Activated CD8-positive, alpha-beta memory T cell treated with anti-CD3 and anti-CD28 coated beads, Interleukin-2, amount 50 U/mL, for 4 hours (primary cell): ENCODE measurements at regions not wholly inside any gene's neighbourhood (a gene's known extent, or its start where the extent isn't known, plus 50 kb on each side); places are given as distances from the start of the nearest gene placed in this dataset.

ENCODE experiments used
- DNase-seq: peaks from one replicate; pipeline ENCODE4 v3.0.0-alpha.2; 2020

GRCh38 chr22:27633296-27633871 is 168.2 kb downstream of the MN1 start:
- no peak for DNase-seq

DNA sequence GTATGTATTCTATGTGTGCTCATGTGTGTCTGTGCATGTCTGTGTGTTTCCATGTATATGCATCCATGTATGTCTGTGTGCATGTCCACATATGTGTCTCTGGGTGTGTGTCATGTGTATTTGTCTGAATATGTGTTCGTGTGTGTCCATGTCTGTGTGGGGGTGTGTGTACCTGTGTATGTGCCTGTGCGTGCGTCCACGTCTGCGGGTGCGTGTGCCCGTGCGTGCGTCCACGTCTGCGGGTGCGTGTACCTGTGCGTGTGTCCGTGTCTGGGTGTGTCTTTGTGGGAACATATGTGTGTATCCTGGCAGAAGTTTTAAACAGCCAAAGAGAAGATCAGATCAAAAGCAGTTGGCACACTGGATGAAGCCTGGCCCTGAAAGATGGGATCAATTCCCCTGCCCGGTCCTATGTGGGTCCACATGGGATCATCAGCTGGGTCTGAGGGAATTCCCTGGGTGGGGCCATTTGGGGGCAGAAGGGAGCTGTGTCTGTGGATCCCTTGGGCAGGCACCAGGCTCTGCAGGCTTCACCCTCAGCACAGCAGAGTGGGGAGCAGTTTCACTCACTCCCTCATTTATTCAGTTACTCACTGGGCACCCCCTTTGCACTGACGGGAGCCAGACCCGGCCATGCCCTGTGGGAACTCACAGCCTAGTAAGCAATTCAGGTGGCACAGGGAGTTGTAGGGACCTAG is 167.4 kb downstream of the MN1 start:
- no peak for DNase-seq

DNA sequence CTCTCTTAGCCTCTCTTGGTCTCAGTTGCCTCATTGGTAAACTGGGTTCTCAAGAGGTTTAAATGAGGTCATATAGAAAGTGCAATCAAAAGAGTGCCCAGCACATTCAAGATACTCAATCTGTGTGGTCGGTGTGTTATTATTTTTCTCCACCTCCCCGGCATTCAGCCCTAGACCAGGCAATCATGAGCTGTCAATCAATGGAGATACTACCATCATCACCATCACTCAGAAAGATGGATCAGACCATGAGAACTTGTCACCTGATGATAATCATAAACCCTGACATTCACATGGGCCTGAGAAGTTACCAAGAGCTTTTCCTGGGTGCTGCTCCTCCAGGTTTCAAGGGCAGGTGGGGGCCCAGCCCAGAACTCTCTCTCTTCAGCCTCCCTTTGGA is 166.1 kb downstream of the MN1 start:
- no peak for DNase-seq

- DNase-seq = no peak
Observed at GRCh38 chr22:27635852-27636251, 165.7 kb downstream of the MN1 start.

DNA sequence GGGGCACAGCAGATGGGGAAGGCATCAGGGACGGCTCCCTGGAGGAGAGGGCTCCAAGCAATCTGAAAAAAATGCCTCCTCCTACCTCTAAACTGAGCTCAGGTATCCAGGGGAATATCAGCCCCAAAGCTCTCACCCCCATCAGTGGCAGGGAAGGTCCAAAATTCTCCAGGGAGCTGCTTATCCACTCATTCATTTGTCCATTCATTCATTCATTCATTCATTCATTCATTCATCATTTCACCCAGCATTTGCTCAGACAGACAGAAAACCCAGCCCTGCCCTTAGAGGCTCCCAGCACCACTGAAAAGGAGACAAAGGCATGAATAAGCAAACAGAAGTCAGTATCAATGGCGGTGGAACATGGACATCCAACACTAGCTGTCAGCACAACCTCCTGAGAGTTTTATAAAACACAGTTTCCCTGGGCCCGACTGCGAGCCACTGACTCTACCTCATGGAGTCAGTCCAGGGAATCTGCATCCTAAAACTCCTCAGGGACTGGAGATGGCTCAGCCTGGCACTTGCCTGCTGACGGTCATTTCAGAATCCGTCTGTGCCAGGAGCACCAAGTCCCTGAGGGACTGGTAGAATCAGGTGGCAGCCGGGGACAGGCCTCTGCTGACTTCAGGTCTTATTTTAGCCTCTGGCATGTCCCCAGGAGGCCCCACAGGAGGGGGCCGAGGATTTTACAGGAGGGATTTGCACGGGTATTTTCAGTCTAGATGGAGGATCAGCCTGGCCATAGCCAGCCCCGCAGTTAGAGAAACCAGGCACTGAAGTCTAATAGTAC is 164.6 kb downstream of the MN1 start:
- no peak for DNase-seq

- DNase-seq = no peak
Observed at GRCh38 chr22:27637604-27638003, 164.0 kb downstream of the MN1 start.

DNA sequence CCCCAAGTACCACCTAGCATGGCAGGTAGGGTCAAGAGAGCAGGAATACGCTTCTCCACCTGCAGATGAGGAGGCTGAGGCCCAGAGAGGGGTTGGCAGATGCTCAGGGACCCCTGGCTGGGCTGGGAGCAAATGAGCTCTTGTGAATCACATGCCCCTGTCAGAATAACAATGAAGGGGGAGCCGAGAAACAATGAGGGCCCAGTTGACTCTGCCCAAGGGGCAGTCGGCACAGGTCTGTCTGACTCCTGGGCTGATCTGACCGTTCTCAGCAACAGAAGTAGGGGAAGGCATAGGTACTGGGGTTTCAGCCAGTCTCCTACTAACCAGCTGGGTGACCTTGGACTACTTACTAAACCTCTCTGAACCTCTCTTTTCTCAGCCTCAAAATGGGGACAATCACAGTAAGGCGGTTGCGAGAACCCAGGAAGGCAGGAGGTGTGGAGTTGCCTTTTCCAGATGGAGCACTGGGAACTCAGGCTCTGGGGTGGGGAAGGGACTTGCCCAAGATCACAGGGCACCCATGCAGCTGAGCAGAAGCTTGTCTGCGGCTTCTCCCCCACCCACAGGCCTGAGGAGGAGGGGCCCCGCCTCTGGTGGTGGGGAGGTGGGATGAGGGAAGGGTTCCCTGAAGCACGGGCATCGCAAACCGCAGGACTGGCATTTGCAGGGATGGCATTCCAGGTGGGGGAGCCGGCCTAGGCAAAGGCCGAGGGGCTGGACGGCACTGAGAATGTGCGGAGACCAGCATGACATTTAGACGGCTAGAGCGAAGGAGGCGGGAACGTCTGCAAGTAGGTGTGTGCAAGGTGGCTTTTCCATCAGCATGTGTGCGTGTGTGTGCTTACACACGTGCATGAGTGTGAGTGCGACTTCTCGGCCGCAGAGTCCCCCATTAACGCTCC is 163.0 kb downstream of the MN1 start:
- DNase-seq = no peak

- DNase-seq = no peak
Observed at GRCh38 chr22:27639248-27640086, 162.1 kb downstream of the MN1 start.

GRCh38 chr22:27641049-27641795 is 160.3 kb downstream of the MN1 start:
- no peak for DNase-seq

GRCh38 chr22:27642104-27642800 is 159.3 kb downstream of the MN1 start:
- DNase-seq = no peak

DNA sequence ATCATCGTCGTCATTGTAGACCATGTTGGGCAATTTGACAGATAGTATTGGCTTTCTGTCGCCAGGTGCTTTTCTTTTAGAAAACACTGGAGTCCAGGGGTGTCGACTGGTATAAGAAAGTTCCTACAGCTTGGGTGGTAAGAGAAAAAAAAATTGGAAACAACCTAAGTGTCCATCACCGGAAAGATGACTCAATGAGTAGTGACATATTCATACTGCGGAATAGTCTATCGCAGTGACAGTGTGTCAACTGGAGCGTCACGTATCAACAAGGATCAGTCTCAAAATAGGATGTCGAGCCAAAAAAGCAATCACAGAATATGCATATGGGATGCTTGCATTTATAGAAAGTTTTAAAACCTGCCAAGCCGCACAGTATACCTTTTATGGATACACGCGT is 157.6 kb downstream of the MN1 start:
- no peak for DNase-seq

GRCh38 chr22:27644566-27644965 is 157.0 kb downstream of the MN1 start:
- DNase-seq = no peak

GRCh38 chr22:27647540-27647939 is 154.0 kb downstream of the MN1 start:
- DNase-seq = no peak

DNA sequence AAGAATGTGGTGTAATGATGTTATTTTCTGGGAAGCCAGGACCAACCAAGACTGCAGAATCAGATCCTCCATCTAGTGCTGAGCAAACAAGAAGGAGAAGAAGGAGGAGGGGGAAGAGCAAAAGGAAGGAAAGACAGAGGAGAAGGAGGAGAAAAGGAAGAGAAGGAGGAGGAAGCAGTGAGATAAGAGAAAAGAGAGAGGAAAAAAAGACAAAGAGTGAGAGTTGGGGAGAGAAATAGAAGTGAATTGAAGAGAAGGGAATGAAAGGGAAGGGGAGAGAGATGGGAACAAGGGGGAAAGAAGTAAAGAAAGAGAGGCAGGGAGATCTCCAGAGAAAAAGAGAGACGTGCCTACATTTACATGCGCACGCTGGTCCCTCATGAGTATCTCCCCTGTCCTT is 153.5 kb downstream of the MN1 start:
- no peak for DNase-seq

GRCh38 chr22:27648853-27649252 is 152.7 kb downstream of the MN1 start:
- no peak for DNase-seq

- DNase-seq = no peak
Observed at GRCh38 chr22:27650572-27650971, 151.0 kb downstream of the MN1 start.

DNA sequence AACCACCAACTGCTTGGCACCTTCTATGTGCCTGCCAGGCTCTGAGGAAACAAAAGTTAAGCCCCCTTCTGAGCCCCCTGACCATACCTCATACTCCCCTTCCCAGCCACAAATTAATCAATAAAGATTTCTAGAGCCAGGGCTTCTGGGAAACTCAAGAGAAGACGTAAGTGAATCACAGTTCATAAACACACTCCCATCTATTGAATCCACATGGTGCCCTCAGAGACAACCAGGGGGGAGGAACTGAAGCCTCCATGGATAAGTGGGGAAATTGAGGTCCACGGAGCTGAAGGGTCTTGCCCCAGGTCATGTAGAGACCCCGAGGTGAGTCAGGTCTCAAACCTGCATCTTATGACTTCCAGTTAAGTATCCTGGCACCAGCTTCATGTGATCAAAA is 150.6 kb downstream of the MN1 start:
- DNase-seq = no peak

DNA sequence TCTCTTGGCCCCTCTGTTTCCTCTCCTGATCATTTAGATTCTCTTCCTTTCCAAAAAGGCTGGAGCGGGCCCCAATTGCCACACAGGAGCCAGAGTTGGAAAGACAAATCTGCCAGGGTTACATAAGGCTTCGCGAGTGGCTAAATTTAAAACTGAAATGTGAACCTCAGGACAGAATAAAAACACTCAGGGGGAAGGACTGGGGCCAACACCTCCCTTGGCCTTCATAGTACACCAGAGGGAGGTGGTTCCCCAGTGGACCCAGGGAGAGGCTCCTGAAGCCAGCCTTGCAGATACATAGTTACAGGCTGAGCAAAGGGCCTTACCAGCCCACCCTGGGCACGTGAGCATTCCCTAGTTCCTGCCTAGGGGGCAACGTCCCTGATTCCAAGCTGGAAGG is 150.1 kb downstream of the MN1 start:
- DNase-seq = no peak

DNA sequence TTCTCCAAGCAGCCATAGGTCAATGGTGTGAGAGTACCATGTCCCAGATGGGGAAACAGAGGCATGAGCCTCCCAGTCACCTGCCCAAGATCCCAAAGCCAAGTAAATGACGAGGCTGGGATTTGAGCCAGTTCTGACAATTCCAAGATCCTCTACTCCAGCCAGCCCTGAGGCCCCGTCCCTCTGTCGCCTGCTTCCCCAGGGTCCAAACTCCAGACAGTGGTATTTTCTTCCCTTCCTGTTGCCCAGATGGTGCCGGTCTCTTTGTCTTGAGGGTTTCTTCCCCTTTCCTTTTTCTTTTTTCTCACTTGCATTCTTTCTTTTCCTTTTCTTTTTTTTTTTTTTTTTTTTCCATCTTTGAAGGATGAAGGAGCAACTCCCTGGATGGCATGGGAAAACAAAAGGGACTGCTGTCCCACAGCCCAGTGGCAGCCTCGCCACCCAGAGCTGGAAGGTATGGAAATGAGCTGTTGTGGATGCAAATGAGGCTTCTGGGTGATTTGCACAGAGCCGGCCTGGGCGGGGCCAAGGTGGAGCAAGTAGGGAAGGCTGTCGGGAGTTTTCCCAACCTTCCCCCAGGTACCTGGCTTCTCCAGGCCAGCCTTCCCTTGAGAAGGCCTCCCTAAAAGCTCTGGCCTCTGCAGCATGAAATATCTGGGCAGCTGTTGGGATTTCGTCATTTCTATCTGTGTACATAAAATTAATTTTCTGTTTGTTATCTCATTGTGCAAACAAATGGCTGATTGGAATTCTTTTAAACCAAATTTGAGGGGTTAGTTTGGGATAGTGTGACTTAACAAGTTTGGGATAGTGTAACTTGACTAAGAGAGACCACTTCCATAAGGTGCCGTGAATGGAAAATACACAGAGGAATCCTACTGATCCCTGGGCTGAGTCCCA is 146.8 kb downstream of the MN1 start:
- no peak for DNase-seq
